ENCODE measurements at regions not wholly inside any gene's neighbourhood (a gene's known extent, or its start where the extent isn't known, plus 50 kb on each side); places are given as distances from the start of the nearest gene placed in this dataset.

DNA sequence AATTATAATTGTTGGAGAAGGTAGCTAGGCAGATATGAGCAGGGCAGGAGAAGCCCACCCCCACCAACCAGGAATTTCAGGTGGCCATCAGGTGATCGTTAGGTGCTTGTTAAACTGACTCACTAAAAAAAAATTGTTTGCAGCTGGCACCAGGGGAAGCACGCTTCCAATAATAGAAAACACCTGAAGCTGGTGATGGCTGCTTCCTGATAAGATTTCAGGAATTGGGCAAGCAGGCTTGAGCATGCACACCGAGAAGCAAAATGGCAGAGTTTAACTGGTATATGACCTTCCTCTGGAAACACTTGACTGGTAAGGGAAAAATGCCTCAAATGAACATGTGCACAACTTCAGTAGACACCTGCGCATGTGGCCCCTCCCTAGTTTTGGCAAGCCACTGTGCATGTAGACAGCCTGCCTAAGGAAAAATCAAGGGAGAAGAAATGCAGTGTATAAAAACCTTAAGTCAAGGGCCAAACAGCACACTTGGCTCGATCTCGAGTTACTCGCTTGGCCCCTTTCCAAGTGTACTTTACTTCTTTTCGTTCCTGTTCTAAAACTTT, 292.8 kb downstream of the CCDC85A start:
- H3K27ac Mint-ChIP-seq (ENCODE audit: unreplicated experiment): no peak overlapping the region
- no peaks in the 10 kb centered on the region for H3K4me1 Mint-ChIP-seq (ENCODE audit: unreplicated experiment)
- peaks cover 16% of the 10 kb centered on the region for H3K27me3 Mint-ChIP-seq (ENCODE audit: unreplicated experiment)
- H3K9me3 Mint-ChIP-seq (ENCODE audit: unreplicated experiment): no peaks in the 10 kb centered on the region
- H3K4me3 Mint-ChIP-seq (ENCODE audit: unreplicated experiment): no peak overlapping the region
- TF ChIP-seq, protein P1, sequence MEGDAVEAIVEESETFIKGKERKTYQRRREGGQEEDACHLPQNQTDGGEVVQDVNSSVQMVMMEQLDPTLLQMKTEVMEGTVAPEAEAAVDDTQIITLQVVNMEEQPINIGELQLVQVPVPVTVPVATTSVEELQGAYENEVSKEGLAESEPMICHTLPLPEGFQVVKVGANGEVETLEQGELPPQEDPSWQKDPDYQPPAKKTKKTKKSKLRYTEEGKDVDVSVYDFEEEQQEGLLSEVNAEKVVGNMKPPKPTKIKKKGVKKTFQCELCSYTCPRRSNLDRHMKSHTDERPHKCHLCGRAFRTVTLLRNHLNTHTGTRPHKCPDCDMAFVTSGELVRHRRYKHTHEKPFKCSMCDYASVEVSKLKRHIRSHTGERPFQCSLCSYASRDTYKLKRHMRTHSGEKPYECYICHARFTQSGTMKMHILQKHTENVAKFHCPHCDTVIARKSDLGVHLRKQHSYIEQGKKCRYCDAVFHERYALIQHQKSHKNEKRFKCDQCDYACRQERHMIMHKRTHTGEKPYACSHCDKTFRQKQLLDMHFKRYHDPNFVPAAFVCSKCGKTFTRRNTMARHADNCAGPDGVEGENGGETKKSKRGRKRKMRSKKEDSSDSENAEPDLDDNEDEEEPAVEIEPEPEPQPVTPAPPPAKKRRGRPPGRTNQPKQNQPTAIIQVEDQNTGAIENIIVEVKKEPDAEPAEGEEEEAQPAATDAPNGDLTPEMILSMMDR (IDR thresholded peaks at IDR 0.05): no peak
- no peak for DNase-seq (ENCODE audit: extremely low spot score, unreplicated experiment)
- H3K36me3 Mint-ChIP-seq (ENCODE audit: unreplicated experiment): no peaks in the 10 kb centered on the region

DNA sequence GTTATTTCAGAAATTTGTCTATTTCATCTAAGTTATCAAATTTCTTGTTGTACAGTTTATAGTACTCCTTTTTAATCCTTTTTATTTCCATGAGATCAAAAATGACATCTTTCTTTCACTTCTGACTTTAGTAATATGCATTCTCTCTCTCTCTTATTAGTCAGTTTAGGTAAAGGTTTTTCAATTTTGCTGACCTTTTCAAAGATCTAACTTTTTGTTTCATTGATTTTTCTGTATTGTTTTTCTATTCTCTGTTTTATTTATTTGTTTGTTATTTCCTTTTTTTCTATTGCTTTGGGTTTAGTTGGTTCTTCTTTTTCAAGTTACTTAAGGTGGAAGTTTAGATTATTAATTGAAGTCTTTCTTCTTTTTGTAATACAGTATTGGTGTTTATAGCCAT, 294.2 kb downstream of the CCDC85A start:
- no peak overlapping the region for H3K4me3 Mint-ChIP-seq (ENCODE audit: unreplicated experiment)
- no peaks in the 10 kb centered on the region for H3K9me3 Mint-ChIP-seq (ENCODE audit: unreplicated experiment)
- H3K27ac Mint-ChIP-seq (ENCODE audit: unreplicated experiment): no peak overlapping the region
- H3K36me3 Mint-ChIP-seq (ENCODE audit: unreplicated experiment): no peaks in the 10 kb centered on the region
- DNase-seq (ENCODE audit: extremely low spot score, unreplicated experiment): no peak
- TF ChIP-seq, protein P1 (IDR thresholded peaks at IDR 0.05): no peak
- H3K4me1 Mint-ChIP-seq (ENCODE audit: unreplicated experiment): no peaks in the 10 kb centered on the region
- peaks cover 22% of the 10 kb centered on the region for H3K27me3 Mint-ChIP-seq (ENCODE audit: unreplicated experiment)

DNA sequence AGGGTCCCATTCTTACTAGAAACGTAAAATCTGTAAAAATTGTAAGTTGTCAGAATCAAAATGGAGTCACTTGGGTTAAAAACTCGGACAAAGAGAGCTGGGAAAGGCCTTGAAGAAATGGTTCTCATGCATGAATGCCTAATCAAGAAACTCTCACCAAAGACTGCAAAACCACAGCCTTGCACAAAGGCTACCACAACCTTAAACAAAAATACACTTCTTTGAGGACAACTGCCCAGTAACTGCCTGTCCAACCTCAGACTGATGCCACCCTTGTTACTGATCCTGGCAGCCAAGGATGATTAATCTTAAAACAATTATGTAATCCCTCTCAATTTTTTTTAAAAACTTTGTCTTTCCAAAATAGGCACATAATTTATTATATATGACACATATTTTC, 299.3 kb downstream of the CCDC85A start:
- TF ChIP-seq, protein P1 (IDR thresholded peaks at IDR 0.05): no peak
- Mint-ChIP-seq H3K9me3 (ENCODE audit: unreplicated experiment) (peaks cover 5% of the 10 kb centered on the region), H3K4me3 (ENCODE audit: unreplicated experiment) (no peak overlapping the region), H3K27me3 (ENCODE audit: unreplicated experiment) (peaks cover 21% of the 10 kb centered on the region), H3K27ac (ENCODE audit: unreplicated experiment) (no peak overlapping the region), H3K4me1 (ENCODE audit: unreplicated experiment) (no peaks in the 10 kb centered on the region), H3K36me3 (ENCODE audit: unreplicated experiment) (no peaks in the 10 kb centered on the region)
- DNase-seq (ENCODE audit: extremely low spot score, unreplicated experiment): no peak

DNA sequence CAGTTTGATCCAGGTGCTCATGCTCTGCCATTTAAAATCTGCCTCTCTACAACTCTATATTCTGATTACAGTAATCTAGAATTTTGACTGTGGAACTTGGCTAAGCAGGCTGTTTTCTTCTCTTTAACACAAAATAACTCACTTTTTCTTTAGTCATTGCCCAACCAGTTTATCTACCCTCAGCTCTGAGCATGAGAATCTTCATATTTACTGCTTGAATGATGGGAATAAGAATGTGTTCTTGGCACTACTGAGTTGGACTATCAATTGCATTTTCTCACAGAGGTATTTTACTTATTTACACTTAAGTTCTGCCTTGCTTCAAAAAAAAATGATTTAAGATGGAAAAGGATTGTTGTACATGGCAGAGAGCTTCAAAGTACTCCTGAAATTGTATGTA, 301.1 kb downstream of the CCDC85A start:
- no peak for DNase-seq (ENCODE audit: extremely low spot score, unreplicated experiment)
- H3K36me3 Mint-ChIP-seq (ENCODE audit: unreplicated experiment): no peaks in the 10 kb centered on the region
- no peak overlapping the region for H3K27ac Mint-ChIP-seq (ENCODE audit: unreplicated experiment)
- no peak overlapping the region for H3K4me3 Mint-ChIP-seq (ENCODE audit: unreplicated experiment)
- H3K9me3 Mint-ChIP-seq (ENCODE audit: unreplicated experiment): peaks cover 11% of the 10 kb centered on the region
- TF ChIP-seq, protein P1 (IDR thresholded peaks at IDR 0.05): no peak
- peaks cover 25% of the 10 kb centered on the region for H3K27me3 Mint-ChIP-seq (ENCODE audit: unreplicated experiment)
- H3K4me1 Mint-ChIP-seq (ENCODE audit: unreplicated experiment): no peaks in the 10 kb centered on the region

DNA sequence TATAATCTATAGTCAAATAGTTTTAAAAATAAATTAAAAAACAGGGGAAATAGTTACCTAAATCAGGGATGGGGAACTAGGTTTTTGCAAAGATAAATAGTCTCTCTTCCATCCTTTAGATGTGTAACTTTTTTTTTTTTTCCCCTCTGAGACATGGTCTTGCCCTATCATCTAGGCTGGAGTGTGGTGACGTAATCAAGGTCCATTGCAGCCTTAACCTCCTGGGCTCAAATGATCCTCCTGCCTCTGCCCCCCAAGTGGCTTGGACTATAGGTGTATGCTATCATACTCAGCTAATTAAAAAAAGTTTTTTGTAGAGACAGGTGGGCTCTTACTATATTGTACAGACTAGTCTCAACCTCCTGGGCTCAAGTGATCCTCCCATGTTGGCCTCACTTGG, 316.5 kb downstream of the CCDC85A start:
- Mint-ChIP-seq H3K9me3 (ENCODE audit: unreplicated experiment) (peaks cover 16% of the 10 kb centered on the region), H3K36me3 (ENCODE audit: unreplicated experiment) (no peaks in the 10 kb centered on the region), H3K4me1 (ENCODE audit: unreplicated experiment) (no peaks in the 10 kb centered on the region), H3K27me3 (ENCODE audit: unreplicated experiment) (peaks cover 13% of the 10 kb centered on the region), H3K4me3 (ENCODE audit: unreplicated experiment) (no peak overlapping the region), H3K27ac (ENCODE audit: unreplicated experiment) (no peak overlapping the region)
- TF ChIP-seq, protein P1 (IDR thresholded peaks at IDR 0.05): no peak
- no peak for DNase-seq (ENCODE audit: extremely low spot score, unreplicated experiment)
